Progenitor cell of endocrine pancreas (in vitro differentiated cells): ENCODE measurements at regions not wholly inside any gene's neighbourhood (a gene's known extent, or its start where the extent isn't known, plus 50 kb on each side); places are given as distances from the start of the nearest gene placed in this dataset.

Experiments
- DNase-seq: peaks from one replicate; pipeline ENCODE4 v3.0.0; 2021; ENCODE audit warnings: low spot score; ENCODE audit not compliant: unreplicated experiment
- H3K27ac Mint-ChIP-seq: 2 replicates; pipeline ENCODE4 v1.8.0; 2021; ENCODE audit warnings: mild to moderate bottlenecking, moderate library complexity, mixed read lengths
- H3K27me3 Mint-ChIP-seq: 2 replicates; pipeline ENCODE4 v1.8.0; 2021; ENCODE audit warnings: mixed read lengths
- H3K36me3 Mint-ChIP-seq: 2 replicates; pipeline ENCODE4 v1.8.0; 2022; ENCODE audit warnings: mixed read lengths; ENCODE audit not compliant: insufficient read depth
- H3K4me1 Mint-ChIP-seq: 2 replicates; pipeline ENCODE4 v1.8.0; 2021; ENCODE audit warnings: low read depth, mixed read lengths
- H3K4me3 Mint-ChIP-seq: 2 replicates; pipeline ENCODE4 v1.8.0; 2021; ENCODE audit warnings: low read depth, mild to moderate bottlenecking, moderate library complexity, mixed read lengths
- H3K9me3 Mint-ChIP-seq: 2 replicates; pipeline ENCODE4 v1.8.0; 2021; ENCODE audit warnings: low read depth, mixed read lengths
- TF ChIP-seq, protein P1 (sequence below): fragments of 200-600 bp; sonication (generic); IDR thresholded peaks from one replicate; pipeline ENCODE4 v1.5.0; 2021; ENCODE audit warnings: antibody characterized with exemption, mild to moderate bottlenecking; ENCODE audit not compliant: unreplicated experiment

DNA sequence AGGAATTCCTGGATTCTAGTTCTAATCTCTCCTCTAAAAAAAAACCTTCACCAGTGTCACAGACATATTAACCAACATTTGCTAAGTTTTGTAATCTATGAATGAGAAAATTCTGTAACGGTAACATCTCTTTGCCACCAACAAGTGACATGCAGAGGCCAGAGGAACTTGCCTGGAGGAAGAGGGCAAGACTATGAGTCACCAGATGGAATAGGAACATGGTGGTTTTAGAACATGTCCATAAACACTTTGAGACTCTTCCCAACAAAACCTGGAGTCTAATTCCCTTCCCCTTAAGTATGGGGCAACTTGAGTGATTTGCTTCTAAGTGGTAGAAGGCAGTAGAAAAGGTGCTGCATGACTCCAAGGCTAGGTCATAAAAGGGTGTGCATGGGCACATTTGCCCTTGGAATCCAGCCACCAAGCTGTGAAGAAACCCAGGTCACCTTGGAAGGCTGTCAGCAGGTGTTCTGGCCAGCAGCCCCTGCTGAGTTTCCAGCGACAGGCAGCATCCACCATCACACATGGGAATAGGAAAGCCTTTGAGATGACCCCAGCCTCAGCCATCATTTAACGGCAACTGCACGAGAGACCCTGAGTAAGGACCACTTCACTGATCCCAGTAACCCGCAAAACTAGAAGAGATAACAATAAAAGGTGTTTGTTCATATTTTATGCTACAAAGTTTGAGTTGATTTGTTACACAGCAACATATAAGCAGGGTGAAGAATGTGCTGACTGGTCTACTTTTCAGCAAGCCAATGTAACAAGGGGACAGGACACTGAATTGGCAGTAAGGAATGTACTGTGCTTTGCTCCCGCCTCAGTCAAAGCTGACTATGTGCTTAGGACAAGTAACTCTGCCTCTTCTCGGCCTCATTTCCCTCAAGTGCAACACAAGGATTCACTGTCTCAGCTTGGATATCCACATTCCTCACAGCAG lies 90.6 kb downstream of the SKA1 start:
- Mint-ChIP-seq H3K27ac (no peak overlapping the region), H3K27me3 (no peaks in the 10 kb centered on the region), H3K36me3 (no peaks in the 10 kb centered on the region), H3K4me1 (peaks cover 8% of the 10 kb centered on the region), H3K9me3 (no peaks in the 10 kb centered on the region), H3K4me3 (no peak overlapping the region)
- DNase-seq, result no peak
- TF ChIP-seq, protein P1, sequence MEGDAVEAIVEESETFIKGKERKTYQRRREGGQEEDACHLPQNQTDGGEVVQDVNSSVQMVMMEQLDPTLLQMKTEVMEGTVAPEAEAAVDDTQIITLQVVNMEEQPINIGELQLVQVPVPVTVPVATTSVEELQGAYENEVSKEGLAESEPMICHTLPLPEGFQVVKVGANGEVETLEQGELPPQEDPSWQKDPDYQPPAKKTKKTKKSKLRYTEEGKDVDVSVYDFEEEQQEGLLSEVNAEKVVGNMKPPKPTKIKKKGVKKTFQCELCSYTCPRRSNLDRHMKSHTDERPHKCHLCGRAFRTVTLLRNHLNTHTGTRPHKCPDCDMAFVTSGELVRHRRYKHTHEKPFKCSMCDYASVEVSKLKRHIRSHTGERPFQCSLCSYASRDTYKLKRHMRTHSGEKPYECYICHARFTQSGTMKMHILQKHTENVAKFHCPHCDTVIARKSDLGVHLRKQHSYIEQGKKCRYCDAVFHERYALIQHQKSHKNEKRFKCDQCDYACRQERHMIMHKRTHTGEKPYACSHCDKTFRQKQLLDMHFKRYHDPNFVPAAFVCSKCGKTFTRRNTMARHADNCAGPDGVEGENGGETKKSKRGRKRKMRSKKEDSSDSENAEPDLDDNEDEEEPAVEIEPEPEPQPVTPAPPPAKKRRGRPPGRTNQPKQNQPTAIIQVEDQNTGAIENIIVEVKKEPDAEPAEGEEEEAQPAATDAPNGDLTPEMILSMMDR, result no peak

- Mint-ChIP-seq H3K4me1 (peaks cover 8% of the 10 kb centered on the region), H3K27ac (no peak overlapping the region), H3K27me3 (no peaks in the 10 kb centered on the region), H3K9me3 (no peaks in the 10 kb centered on the region), H3K36me3 (no peaks in the 10 kb centered on the region), H3K4me3 (no peak overlapping the region)
- TF ChIP-seq, protein P1, result no peak
- no peak for DNase-seq
Measured at GRCh38 chr18:50466634-50467033, 91.8 kb downstream of the SKA1 start.

- Mint-ChIP-seq H3K27me3 (no peaks in the 10 kb centered on the region), H3K36me3 (no peaks in the 10 kb centered on the region), H3K9me3 (no peaks in the 10 kb centered on the region), H3K4me1 (peaks cover 8% of the 10 kb centered on the region), H3K4me3 (no peak overlapping the region), H3K27ac (no peak overlapping the region)
- DNase-seq, result no peak
- TF ChIP-seq, protein P1, result no peak
Measured at GRCh38 chr18:50468807-50469206, 91.1 kb upstream of the MAPK4 start.

DNA sequence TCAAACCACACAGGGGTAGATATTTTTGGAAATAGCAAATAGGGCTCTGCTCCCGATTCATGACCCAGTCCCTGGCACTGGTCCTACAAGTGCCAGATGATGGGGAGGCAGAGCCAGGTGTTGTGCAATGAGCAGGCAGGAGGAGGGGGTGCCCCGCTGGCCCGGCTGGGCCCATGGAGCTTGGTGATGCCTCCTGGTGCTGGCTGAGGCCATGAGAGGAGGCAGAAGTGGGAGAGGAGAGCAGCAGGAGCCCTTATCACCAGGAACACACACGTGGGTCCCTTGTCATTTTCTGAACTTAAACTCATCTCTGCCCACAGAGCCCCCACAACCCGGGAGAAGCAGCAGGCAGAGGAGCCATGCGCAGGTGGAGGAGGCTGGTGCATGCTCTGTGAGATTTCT lies 90.5 kb upstream of the MAPK4 start:
- Mint-ChIP-seq H3K4me1 (peaks cover 10% of the 10 kb centered on the region), H3K27ac (no peak overlapping the region), H3K9me3 (no peaks in the 10 kb centered on the region), H3K27me3 (no peaks in the 10 kb centered on the region), H3K36me3 (no peaks in the 10 kb centered on the region), H3K4me3 (no peak overlapping the region)
- TF ChIP-seq, protein P1, result no peak
- DNase-seq, result no peak

- Mint-ChIP-seq H3K4me3 (no peak overlapping the region), H3K4me1 (peaks cover 12% of the 10 kb centered on the region), H3K27ac (no peak overlapping the region), H3K9me3 (peaks cover 5% of the 10 kb centered on the region), H3K36me3 (no peaks in the 10 kb centered on the region), H3K27me3 (no peaks in the 10 kb centered on the region)
- no peak for DNase-seq
- TF ChIP-seq, protein P1, result no peak
Measured at GRCh38 chr18:50472941-50473340, 86.9 kb upstream of the MAPK4 start.
